Activated CD8-positive, alpha-beta T cell treated with anti-CD3 and anti-CD28 coated beads for 36 hours (primary cell): ENCODE measurements at regions not wholly inside any gene's neighbourhood (a gene's known extent, or its start where the extent isn't known, plus 50 kb on each side); places are given as distances from the start of the nearest gene placed in this dataset.
"Not testable (repeated sequence)": the region's sequence is repeated elsewhere in the genome, so short reads cannot be mapped to it uniquely, and the experiment has no call there.

Source experiments
- ATAC-seq: fragments of 200-7000 bp; cut with Tn5 transposase; one replicate; pipeline ENCODE4 v1.10.0; 2021; ENCODE audit warnings: mild to moderate bottlenecking, moderate library complexity
- CTCF ChIA-PET: fragments of 350-600 bp; sonication (Branson Sonifier 250); formaldehyde crosslinking; loops from one replicate; lab custom pipeline; 2021; ENCODE audit warnings: antibody characterized with exemption; lab: Charles Lee
- POLR2A ChIA-PET: fragments of 350-600 bp; sonication (Branson Sonifier 250); formaldehyde crosslinking; loops from one replicate; lab custom pipeline; 2021; ENCODE audit warnings: antibody characterized with exemption; lab: Charles Lee
- DNase-seq: peaks from one replicate; pipeline ENCODE4 v3.0.0-alpha.2; 2020
- H3K27ac Mint-ChIP-seq: one replicate; pipeline ENCODE4 v1.8.0; 2021; ENCODE audit warnings: mild to moderate bottlenecking, mixed read lengths
- H3K27me3 Mint-ChIP-seq: one replicate; pipeline ENCODE4 v1.8.0; 2021; ENCODE audit warnings: mixed read lengths
- H3K36me3 Mint-ChIP-seq: one replicate; pipeline ENCODE4 v1.8.0; 2021; ENCODE audit warnings: low read depth, mixed read lengths
- H3K4me1 Mint-ChIP-seq: one replicate; pipeline ENCODE4 v1.8.0; 2021; ENCODE audit warnings: low read depth, mixed read lengths
- H3K4me3 Mint-ChIP-seq: one replicate; pipeline ENCODE4 v1.8.0; 2021; ENCODE audit warnings: mild to moderate bottlenecking, moderate library complexity, mixed read lengths
- H3K9me3 Mint-ChIP-seq: one replicate; pipeline ENCODE4 v1.8.0; 2021; ENCODE audit warnings: mixed read lengths
- intact Hi-C: fragments of 100-400 bp; cut with micrococcal nuclease; formaldehyde crosslinking; loops from one replicate; pipeline ENCODE4 v1.10.0; 2022
- TF ChIP-seq, protein P1 (sequence below): fragments of 200-600 bp; IDR thresholded peaks from one replicate; pipeline ENCODE4 v1.8.0; 2022; ENCODE audit warnings: antibody characterized with exemption, mild to moderate bottlenecking

DNA sequence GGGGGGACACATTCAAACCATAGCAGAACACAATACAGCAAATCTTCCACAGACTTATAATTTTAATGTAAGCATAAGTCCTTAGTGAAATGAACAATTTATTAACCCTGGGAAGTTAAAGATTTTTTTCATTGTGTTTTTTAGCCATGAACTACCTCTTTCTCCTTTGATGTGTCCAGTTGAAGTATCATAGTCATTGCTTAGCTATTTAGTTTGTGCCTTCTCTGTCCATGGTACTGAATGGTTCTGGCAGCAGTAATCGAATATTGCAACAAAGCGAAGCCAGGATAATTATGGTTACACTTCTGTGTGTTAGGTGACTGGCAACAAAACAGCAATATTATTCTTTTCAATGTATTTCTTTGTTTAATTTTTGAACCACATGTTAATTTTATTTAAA, 403.0 kb upstream of the ONECUT1 start:
- ATAC-seq, result no peak
- H3K27me3 Mint-ChIP-seq, result peaks cover 5% of the 10 kb centered on the region
- peaks cover 3% of the 10 kb centered on the region for H3K4me1 Mint-ChIP-seq
- TF ChIP-seq, protein P1, sequence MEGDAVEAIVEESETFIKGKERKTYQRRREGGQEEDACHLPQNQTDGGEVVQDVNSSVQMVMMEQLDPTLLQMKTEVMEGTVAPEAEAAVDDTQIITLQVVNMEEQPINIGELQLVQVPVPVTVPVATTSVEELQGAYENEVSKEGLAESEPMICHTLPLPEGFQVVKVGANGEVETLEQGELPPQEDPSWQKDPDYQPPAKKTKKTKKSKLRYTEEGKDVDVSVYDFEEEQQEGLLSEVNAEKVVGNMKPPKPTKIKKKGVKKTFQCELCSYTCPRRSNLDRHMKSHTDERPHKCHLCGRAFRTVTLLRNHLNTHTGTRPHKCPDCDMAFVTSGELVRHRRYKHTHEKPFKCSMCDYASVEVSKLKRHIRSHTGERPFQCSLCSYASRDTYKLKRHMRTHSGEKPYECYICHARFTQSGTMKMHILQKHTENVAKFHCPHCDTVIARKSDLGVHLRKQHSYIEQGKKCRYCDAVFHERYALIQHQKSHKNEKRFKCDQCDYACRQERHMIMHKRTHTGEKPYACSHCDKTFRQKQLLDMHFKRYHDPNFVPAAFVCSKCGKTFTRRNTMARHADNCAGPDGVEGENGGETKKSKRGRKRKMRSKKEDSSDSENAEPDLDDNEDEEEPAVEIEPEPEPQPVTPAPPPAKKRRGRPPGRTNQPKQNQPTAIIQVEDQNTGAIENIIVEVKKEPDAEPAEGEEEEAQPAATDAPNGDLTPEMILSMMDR, result no peak
- H3K9me3 Mint-ChIP-seq, result no peaks in the 10 kb centered on the region
- H3K27ac Mint-ChIP-seq, result no peak overlapping the region
- no peak overlapping the region for H3K4me3 Mint-ChIP-seq
- no peaks in the 10 kb centered on the region for H3K36me3 Mint-ChIP-seq
- intact Hi-C loops, result no loop called here
- ChIA-PET CTCF (no interaction called here), POLR2A (no interaction called here)
- no peak for DNase-seq

DNA sequence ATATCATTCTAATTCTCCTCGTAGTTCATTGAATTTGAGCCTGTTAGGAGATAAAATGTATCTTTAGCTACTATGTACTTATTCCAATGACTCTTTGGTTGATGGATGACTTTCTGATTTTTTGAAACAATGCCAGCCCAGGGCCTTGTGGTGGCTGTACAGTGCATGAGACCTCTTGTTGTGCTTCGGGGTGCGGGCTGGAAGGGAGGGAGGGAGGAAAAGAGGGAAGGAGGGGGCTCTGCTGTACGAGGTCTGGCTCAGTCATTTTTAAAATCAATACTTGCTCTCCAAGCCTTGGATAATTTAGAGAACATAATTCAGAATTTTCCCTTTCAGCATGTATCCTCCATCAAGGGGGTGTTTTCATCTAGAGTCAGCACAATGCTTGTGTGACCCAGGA, 399.7 kb upstream of the ONECUT1 start:
- intact Hi-C loops, result no loop called here
- Mint-ChIP-seq H3K36me3 (no peaks in the 10 kb centered on the region), H3K9me3 (no peaks in the 10 kb centered on the region), H3K27ac (no peak overlapping the region), H3K4me3 (no peak overlapping the region), H3K27me3 (no peaks in the 10 kb centered on the region), H3K4me1 (no peaks in the 10 kb centered on the region)
- POLR2A ChIA-PET, result no interaction called here
- ATAC-seq (no peak), DNase-seq (no peak)
- CTCF ChIA-PET, result no interaction called here
- TF ChIP-seq, protein P1, result no peak

DNA sequence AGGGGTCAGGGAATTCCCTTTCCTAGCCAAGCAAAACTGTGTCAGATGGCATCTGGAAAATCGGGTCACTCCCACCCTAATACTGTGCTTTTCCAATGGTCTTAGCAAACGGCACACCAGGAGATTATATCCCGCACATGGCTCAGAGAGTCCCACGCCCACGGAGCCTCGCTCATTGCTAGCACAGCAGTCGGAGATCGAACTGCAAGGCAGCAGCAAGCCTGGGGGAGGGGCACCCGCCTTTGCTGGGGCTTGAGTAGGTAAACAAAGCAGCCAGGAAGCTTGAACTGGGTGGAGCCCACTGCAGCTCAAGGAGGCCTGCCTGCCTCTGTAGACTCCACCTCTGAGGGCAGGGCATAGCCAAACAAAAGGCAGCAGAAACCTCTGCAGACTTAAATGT, 393.3 kb upstream of the ONECUT1 start:
- H3K9me3 Mint-ChIP-seq, CTCF ChIA-PET, H3K4me3 Mint-ChIP-seq, DNase-seq, intact Hi-C loops, H3K36me3 Mint-ChIP-seq, H3K27me3 Mint-ChIP-seq, ATAC-seq, H3K27ac Mint-ChIP-seq, H3K4me1 Mint-ChIP-seq, POLR2A ChIA-PET: not testable (repeated sequence)

DNA sequence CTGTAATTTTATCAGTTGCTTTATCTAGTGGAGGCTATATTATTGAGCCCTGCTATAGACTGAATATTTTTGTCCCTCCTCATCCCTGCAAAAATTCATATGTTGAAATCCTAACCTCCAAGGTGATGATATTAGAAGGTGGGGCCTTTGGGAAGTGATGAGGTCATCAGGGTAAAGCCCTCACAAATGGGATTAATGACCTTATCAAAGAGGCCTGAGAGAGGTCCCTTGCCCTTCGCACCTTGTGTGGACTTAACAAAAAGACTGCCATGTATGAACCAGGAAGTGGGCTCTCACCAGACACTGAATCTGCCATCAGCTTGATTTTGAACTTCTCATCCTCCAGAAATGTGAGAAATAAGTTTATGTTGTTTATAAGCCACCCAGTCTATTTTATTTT, 381.4 kb upstream of the ONECUT1 start:
- intact Hi-C loops, result no loop called here
- Mint-ChIP-seq H3K27me3 (peaks cover 3% of the 10 kb centered on the region), H3K4me1 (no peaks in the 10 kb centered on the region), H3K36me3 (no peaks in the 10 kb centered on the region), H3K27ac (no peak overlapping the region), H3K9me3 (no peaks in the 10 kb centered on the region), H3K4me3 (no peak overlapping the region)
- ChIA-PET POLR2A (no interaction called here), CTCF (no interaction called here)
- no peak for ATAC-seq
- TF ChIP-seq, protein P1, result no peak
- DNase-seq, result no peak

DNA sequence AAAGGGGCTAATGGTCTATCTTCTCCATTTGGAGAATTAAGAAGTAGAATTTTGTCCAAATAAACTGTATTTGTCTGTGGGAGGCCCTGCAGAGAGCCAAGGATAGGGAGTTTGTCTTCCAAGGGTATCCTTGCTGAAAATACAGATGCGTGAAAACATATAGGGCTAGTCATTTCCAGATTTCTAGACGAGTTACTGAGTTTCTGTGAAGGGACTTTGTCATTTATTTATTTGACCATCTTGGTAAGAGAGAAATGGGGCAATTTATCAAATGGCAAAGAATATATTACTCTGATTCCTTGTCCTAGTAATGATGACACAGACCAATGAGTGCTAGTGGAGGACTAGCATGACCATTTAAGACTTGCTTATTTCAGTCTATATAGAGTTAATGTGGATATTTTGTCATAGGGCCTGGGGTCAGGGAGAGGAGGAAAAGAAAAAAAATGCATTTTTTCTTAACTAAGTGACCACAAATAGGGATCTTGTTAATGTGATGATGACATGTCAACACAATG, 376.6 kb upstream of the ONECUT1 start:
- intact Hi-C loops, result no loop called here
- CTCF ChIA-PET, result no interaction called here
- Mint-ChIP-seq H3K27ac (no peak overlapping the region), H3K27me3 (peaks cover 1% of the 10 kb centered on the region), H3K4me3 (no peak overlapping the region), H3K4me1 (no peaks in the 10 kb centered on the region), H3K36me3 (no peaks in the 10 kb centered on the region), H3K9me3 (no peaks in the 10 kb centered on the region)
- POLR2A ChIA-PET, result no interaction called here
- no peak for DNase-seq
- TF ChIP-seq, protein P1, result no peak
- no peak for ATAC-seq
